Lung (tissue), 11 donors: ENCODE measurements at regions not wholly inside any gene's neighbourhood (a gene's known extent, or its start where the extent isn't known, plus 50 kb on each side); places are given as distances from the start of the nearest gene placed in this dataset.

ENCODE experiments used
- ATAC-seq: fragments of 200-7000 bp; cut with Tn5 transposase; one replicate; pipeline ENCODE4 v1.9.1; 2020; ENCODE audit warnings: moderate number of reproducible peaks; ENCODE audit not compliant: insufficient read depth, low FRiP score
- DNase-seq, 3 donors: peaks; one replicate each; pipeline ENCODE4 v3.0.0-alpha.2; 2013 to 2017
- H3K27ac ChIP-seq, 2 donors: one replicate each; pipeline ENCODE4 v1.5.1; 2013; ENCODE audit warnings: mild to moderate bottlenecking in 2 of 2, moderate library complexity in 2 of 2, control low read depth in 1 of 2, inconsistent platforms in 1 of 2, low read depth in 1 of 2, low read length in 1 of 2
- H3K27me3 ChIP-seq, 3 donors: one replicate each; pipeline ENCODE4 v1.5.1; 2013; ENCODE audit warnings: low read length in 2 of 3; ENCODE audit not compliant: control insufficient read depth in 3 of 3, insufficient read depth in 3 of 3
- H3K36me3 ChIP-seq, 4 donors: one replicate each; pipeline ENCODE4 v1.5.1; 2013; ENCODE audit warnings: low read length in 4 of 4, mild to moderate bottlenecking in 1 of 4, moderate library complexity in 1 of 4; ENCODE audit not compliant: control insufficient read depth in 4 of 4, insufficient read depth in 4 of 4
- H3K4me1 ChIP-seq, 5 donors: one replicate each; pipeline ENCODE4 v1.5.1; 2013; ENCODE audit warnings: low read length in 5 of 5, mild to moderate bottlenecking in 2 of 5, moderate library complexity in 1 of 5; ENCODE audit not compliant: control insufficient read depth in 5 of 5, insufficient read depth in 5 of 5
- H3K4me3 ChIP-seq: one replicate; pipeline ENCODE4 v1.5.1; 2013; ENCODE audit warnings: mild to moderate bottlenecking, control low read depth, moderate library complexity
- H3K9ac ChIP-seq, 2 donors: one replicate each; pipeline ENCODE4 v1.5.1; 2013; ENCODE audit warnings: low read length in 2 of 2, control low read depth in 1 of 2; ENCODE audit not compliant: insufficient read depth in 1 of 2
- H3K9me3 ChIP-seq, 4 donors: one replicate each; pipeline ENCODE4 v1.5.1; 2013; ENCODE audit warnings: low read length in 3 of 4, mild to moderate bottlenecking in 1 of 4, moderate library complexity in 1 of 4; ENCODE audit not compliant: control insufficient read depth in 4 of 4, insufficient read depth in 3 of 4
- WGBS, 2 donors: extraction: QIAGEN DNeasy Blood & Tissue Kit; methylation state at CpG; one replicate each; pipeline ENCODE4 v1.1.7; 2013; 5-methylcytosine and 5-hydroxymethylcytosine counted together
- TF ChIP-seq, protein P1 (sequence below): IDR thresholded peaks from 2 replicates; pipeline ENCODE4 v1.5.1; 2012; ENCODE audit warnings: mild to moderate bottlenecking; ENCODE audit errors: control extremely low read depth, extremely low read depth
- donor health status: control.
- donor health status: control.
- donor health status: Bipolar disorder and iron deficiency.
- donor health status: healthy.
- donor health status: DM: yes; HTN: yes; CAD: no.

DNA sequence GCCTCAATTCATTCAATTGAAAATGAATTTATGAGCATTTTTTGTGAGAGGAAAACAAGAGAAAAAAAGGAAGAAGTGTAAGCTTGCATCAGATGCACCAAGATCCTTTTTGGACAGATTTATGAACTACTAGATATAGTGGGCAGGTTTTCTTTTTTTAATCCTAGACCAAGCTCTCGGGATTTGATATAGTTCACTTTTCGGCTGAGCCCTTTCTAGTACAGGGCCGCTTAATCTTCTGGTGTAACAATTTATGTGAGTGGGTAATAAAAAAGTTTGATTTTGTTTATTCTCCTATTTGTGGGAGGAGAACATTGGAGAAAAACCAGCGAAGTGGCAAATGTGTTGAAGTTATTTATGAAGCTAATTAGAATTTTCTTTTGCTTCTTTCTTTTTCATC, 538.0 kb downstream of the UTRN start:
- 81 to 87% methylated on average over 4 of the region's 4 CpGs for WGBS, 2 donors
- TF ChIP-seq, protein P1, sequence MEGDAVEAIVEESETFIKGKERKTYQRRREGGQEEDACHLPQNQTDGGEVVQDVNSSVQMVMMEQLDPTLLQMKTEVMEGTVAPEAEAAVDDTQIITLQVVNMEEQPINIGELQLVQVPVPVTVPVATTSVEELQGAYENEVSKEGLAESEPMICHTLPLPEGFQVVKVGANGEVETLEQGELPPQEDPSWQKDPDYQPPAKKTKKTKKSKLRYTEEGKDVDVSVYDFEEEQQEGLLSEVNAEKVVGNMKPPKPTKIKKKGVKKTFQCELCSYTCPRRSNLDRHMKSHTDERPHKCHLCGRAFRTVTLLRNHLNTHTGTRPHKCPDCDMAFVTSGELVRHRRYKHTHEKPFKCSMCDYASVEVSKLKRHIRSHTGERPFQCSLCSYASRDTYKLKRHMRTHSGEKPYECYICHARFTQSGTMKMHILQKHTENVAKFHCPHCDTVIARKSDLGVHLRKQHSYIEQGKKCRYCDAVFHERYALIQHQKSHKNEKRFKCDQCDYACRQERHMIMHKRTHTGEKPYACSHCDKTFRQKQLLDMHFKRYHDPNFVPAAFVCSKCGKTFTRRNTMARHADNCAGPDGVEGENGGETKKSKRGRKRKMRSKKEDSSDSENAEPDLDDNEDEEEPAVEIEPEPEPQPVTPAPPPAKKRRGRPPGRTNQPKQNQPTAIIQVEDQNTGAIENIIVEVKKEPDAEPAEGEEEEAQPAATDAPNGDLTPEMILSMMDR = no peak
- H3K27ac ChIP-seq = no peak overlapping the region

GRCh38 chr6:144824018-144824417, 538.9 kb downstream of the UTRN start:
- Histone ChIP-seq H3K9me3 (no peaks in the 10 kb centered on the region), H3K4me3 (no peak overlapping the region), H3K9ac (no peak overlapping the region), H3K27me3 (no peaks in the 10 kb centered on the region), H3K4me1 (no peaks in the 10 kb centered on the region), H3K27ac (no peak overlapping the region), H3K36me3 (peaks cover 0 to 6% (median 2%) of the 10 kb centered on the region in 4 donors)
- DNase-seq (no peak), ATAC-seq (no peak)
- TF ChIP-seq, protein P1 = no peak

More for the DNA sequence above, 538.0 kb downstream of the UTRN start:
- Histone ChIP-seq H3K4me1 (no peaks in the 10 kb centered on the region), H3K4me3 (no peak overlapping the region), H3K27me3 (no peaks in the 10 kb centered on the region), H3K9me3 (no peaks in the 10 kb centered on the region), H3K9ac (no peak overlapping the region), H3K36me3 (peaks cover 0 to 4% (median 3%) of the 10 kb centered on the region in 4 donors)
- DNase-seq (no peak), ATAC-seq (no peak)

DNA sequence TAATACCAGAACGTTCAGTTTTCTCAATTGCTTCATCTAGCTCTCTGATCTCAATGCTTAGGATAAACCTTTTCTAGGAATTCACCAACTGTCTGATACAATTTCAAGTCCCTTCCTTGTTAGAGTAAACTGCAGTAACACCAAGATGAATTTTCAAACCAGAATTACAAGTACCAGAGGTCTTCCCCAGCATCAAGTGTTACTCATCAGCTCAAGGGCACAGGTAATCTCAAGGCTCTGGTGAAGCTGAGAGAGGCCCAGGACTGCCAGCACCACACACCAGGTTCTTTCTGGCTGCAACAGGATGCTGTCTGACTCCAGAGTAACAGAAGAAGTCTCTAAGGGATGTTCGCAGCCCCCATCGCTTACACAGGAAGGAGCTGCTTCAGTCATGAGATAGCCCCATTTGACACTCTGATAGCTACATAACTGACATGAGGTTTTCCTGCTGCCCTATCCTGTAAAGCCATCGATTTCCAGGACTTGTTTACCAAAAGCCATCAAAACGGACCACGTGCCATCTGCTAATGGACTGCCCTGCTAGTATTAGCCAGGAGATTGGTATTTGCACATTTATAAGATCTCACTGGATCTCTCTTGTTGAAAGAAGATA, 549.4 kb downstream of the UTRN start:
- Histone ChIP-seq H3K4me1 (peaks cover 0 to 2% (median 0%) of the 10 kb centered on the region in 5 donors), H3K9me3 (no peaks in the 10 kb centered on the region), H3K4me3 (no peak overlapping the region), H3K9ac (no peak overlapping the region), H3K36me3 (peaks cover 18 to 38% (median 31%) of the 10 kb centered on the region in 4 donors), H3K27me3 (no peaks in the 10 kb centered on the region), H3K27ac (no peak overlapping the region)
- DNase-seq = no peak
- no peak for ATAC-seq
- TF ChIP-seq, protein P1 = no peak
- 78 to 91% methylated on average over 6 of the region's 6 CpGs for WGBS, 2 donors
